BJ (cell line): ENCODE measurements at regions not wholly inside any gene's neighbourhood (a gene's known extent, or its start where the extent isn't known, plus 50 kb on each side); places are given as distances from the start of the nearest gene placed in this dataset.

Experiments
- CTCF ChIA-PET: fragments of 350-600 bp; formaldehyde crosslinking; extraction: SDS; loops from one replicate; lab custom pipeline; 2021; ENCODE audit warnings: antibody characterized with exemption, inconsistent platforms; lab: Yijun Ruan, JAX
- POLR2A ChIA-PET: fragments of 300-600 bp; sonication (Branson Sonifier 250); formaldehyde crosslinking; extraction: SDS; loops from one replicate; lab custom pipeline; 2021; ENCODE audit warnings: antibody characterized with exemption; lab: Charles Lee
- DNase-seq: peaks from one replicate; pipeline ENCODE4 v3.0.0-alpha.2; 2011; ENCODE audit warnings: low read depth
- H3K27me3 ChIP-seq: 2 replicates; pipeline ENCODE4 v1.6.0; 2011; ENCODE audit warnings: low read length; ENCODE audit not compliant: control insufficient read depth, insufficient read depth
- H3K36me3 ChIP-seq: 2 replicates; pipeline ENCODE4 v1.5.1; 2011; ENCODE audit warnings: low read length; ENCODE audit not compliant: control insufficient read depth, insufficient read depth
- H3K4me3 ChIP-seq: 2 replicates; pipeline ENCODE4 v1.5.1; 2011; ENCODE audit warnings: low read depth, mild to moderate bottlenecking, control low read depth, low read length
- CTCF ChIP-seq: IDR thresholded peaks from 2 replicates; pipeline ENCODE4 v1.5.1; 2011; ENCODE audit warnings: low read depth, mild to moderate bottlenecking, control low read depth, inconsistent platforms, low read length, moderate library complexity; ENCODE audit not compliant: insufficient read depth

GRCh38 chr7:50185951-50186682, 93.1 kb upstream of the ZPBP start:
- Histone ChIP-seq H3K27me3 (no peaks in the 10 kb centered on the region), H3K4me3 (no peak overlapping the region), H3K36me3 (no peaks in the 10 kb centered on the region)
- TF ChIP-seq CTCF: no peak
- POLR2A ChIA-PET: no interaction called here
- CTCF ChIA-PET: interaction anchor here (0.8 kb wide), 1 partner anchor 975 kb away, joined by 3 read pairs; no protein-coding TSS in a partner anchor
- no peak for DNase-seq

- POLR2A ChIA-PET: no interaction called here
Measured at GRCh38 chr7:50185208-50185607, 92.2 kb upstream of the ZPBP start.

GRCh38 chr7:50184271-50184990, 91.4 kb upstream of the ZPBP start:
- Histone ChIP-seq H3K36me3 (no peaks in the 10 kb centered on the region), H3K4me3 (no peak overlapping the region), H3K27me3 (no peaks in the 10 kb centered on the region)
- TF ChIP-seq CTCF: no peak
- DNase-seq: no peak
- ChIA-PET POLR2A (no interaction called here), CTCF (no interaction called here)

More at GRCh38 chr7:50185208-50185607, 92.2 kb upstream of the ZPBP start:
- DNase-seq: no peak
- no peak for TF ChIP-seq CTCF
- Histone ChIP-seq H3K27me3 (no peaks in the 10 kb centered on the region), H3K36me3 (no peaks in the 10 kb centered on the region), H3K4me3 (no peak overlapping the region)
- CTCF ChIA-PET: no interaction called here

DNA sequence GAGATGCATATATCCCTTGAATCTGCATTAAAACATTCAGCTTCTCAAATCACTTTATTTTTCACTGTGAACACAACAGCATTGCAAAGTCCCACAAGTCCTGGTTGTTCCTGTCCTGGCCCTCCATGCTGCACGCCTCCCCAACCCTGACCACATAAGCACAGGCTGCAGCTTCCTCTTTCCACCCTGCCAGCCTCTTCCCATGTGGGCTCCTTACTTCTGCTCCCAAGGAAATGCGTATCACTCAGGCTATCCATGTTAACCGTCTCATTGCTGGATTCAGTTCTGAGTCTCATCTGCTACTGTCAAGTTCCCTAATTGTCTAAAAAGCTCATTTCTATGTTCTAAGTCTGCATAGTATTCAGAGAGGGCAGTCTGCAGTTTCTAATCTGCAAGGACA, 89.7 kb upstream of the ZPBP start:
- POLR2A ChIA-PET: no interaction called here
- TF ChIP-seq CTCF: no peak
- no peak for DNase-seq
- Histone ChIP-seq H3K27me3 (no peaks in the 10 kb centered on the region), H3K4me3 (no peak overlapping the region), H3K36me3 (no peaks in the 10 kb centered on the region)
- CTCF ChIA-PET: no interaction called here

DNA sequence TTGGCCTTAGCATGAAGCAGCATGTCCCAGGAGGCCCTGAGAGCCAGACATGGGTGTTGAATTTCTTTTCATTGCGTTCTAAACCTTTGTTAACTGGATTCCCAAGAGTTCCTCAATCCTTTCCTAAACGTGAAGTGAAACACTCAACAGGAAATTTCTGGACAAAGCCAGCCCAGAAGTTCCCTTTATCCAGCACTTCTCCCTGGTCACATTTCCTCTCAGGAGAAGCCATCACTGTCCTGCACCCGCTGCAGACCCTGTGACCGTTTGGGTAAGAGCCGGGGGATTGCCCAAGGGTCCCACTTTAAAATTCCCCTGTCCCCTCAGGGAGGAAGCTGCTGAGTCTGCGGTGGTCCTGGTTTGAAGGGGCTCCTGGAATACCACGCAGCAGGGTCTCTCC, 88.0 kb upstream of the ZPBP start:
- TF ChIP-seq CTCF: no peak
- DNase-seq: no peak
- Histone ChIP-seq H3K27me3 (no peaks in the 10 kb centered on the region), H3K4me3 (no peak overlapping the region), H3K36me3 (no peaks in the 10 kb centered on the region)
- POLR2A ChIA-PET: no interaction called here
- CTCF ChIA-PET: interaction anchor here (1.0 kb wide), 1 partner anchor 14 kb away, joined by 3 read pairs; no protein-coding TSS in a partner anchor
